DOHH2 (cell line): ENCODE measurements at regions not wholly inside any gene's neighbourhood (a gene's known extent, or its start where the extent isn't known, plus 50 kb on each side); places are given as distances from the start of the nearest gene placed in this dataset.

ENCODE experiments used
- EZH2phosphoT487 ChIP-seq: fragments of 200-600 bp; sonication (generic); IDR thresholded peaks from 2 replicates; pipeline ENCODE4 v1.6.1; 2017; ENCODE audit warnings: borderline replicate concordance, mild to moderate bottlenecking, antibody characterized with exemption, low read length, moderate library complexity, mixed read lengths
- TF ChIP-seq, protein P1 (sequence below): fragments of 200-600 bp; sonication (generic); IDR thresholded peaks from one replicate; pipeline ENCODE4 v1.5.1; 2014; ENCODE audit warnings: antibody characterized with exemption, mild to moderate bottlenecking, low read depth, low read length; ENCODE audit not compliant: poor library complexity, severe bottlenecking

DNA sequence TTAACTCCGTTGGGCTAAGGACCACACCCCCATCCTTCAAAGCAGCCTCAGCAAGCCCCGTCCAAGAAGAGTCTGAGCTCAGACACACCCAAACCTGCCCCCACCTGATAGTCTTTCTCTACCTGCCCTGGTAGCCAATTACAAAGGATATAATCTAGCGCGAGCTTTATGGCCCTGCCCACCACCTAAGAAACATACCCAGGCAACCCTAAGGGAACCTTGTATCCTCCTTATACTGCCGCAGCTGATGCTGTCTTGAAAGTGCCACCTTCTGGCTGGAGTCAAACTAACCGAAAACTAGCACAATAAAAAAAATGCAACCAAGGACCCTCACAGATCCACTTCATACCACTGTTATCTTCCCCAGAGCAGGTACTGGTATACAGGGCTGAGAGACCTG lies 628.3 kb upstream of the REG3G start:
- TF ChIP-seq, protein P1, sequence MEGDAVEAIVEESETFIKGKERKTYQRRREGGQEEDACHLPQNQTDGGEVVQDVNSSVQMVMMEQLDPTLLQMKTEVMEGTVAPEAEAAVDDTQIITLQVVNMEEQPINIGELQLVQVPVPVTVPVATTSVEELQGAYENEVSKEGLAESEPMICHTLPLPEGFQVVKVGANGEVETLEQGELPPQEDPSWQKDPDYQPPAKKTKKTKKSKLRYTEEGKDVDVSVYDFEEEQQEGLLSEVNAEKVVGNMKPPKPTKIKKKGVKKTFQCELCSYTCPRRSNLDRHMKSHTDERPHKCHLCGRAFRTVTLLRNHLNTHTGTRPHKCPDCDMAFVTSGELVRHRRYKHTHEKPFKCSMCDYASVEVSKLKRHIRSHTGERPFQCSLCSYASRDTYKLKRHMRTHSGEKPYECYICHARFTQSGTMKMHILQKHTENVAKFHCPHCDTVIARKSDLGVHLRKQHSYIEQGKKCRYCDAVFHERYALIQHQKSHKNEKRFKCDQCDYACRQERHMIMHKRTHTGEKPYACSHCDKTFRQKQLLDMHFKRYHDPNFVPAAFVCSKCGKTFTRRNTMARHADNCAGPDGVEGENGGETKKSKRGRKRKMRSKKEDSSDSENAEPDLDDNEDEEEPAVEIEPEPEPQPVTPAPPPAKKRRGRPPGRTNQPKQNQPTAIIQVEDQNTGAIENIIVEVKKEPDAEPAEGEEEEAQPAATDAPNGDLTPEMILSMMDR, result no peak
- no peak for TF ChIP-seq EZH2phosphoT487
